ENCODE measurements at regions not wholly inside any gene's neighbourhood (a gene's known extent, or its start where the extent isn't known, plus 50 kb on each side); places are given as distances from the start of the nearest gene placed in this dataset.

- dilution Hi-C loops (cut with HindIII; ENCODE audit: low sequenced_read_pairs, unreplicated experiment), result no loop called here
These were observed 134.1 kb upstream of the SLC10A2 start for GRCh38 chr13:103200118-103200885.

More at GRCh38 chr13:103200118-103200885, 134.1 kb upstream of the SLC10A2 start:
- H3K9ac ChIP-seq (ENCODE audit: low read depth, low read length), result no peak overlapping the region
- CTCF ChIA-PET, result no interaction called here
- H2BK15ac ChIP-seq (ENCODE audit: low read depth, low read length), result no peak overlapping the region
- no peak for TF ChIP-seq CEBPB (IDR thresholded peaks at IDR 0.05; ENCODE audit: low read depth, low read length)
- no peak for TF ChIP-seq MAZ (IDR thresholded peaks at IDR 0.05; ENCODE audit: borderline replicate concordance, low read depth, low read length)
- H3K27me3 ChIP-seq (ENCODE audit: control insufficient read depth, insufficient read depth, low read length), result no peaks in the 10 kb centered on the region
- intact Hi-C loops (cut with micrococcal nuclease) (no loop called here), in situ Hi-C loops (cut with MboI; ENCODE audit: low sequenced_read_pairs) (no loop called here)
- no peak overlapping the region for H3K18ac ChIP-seq (ENCODE audit: low read depth, low read length)
- no peak overlapping the region for H3K23ac ChIP-seq (ENCODE audit: low read depth, low read length)
- H3K56ac ChIP-seq (ENCODE audit: extremely low read depth, insufficient read depth, low read length), result no peak overlapping the region
- H2BK20ac ChIP-seq (ENCODE audit: low read depth, low read length), result no peak overlapping the region
- ATAC-seq (ENCODE audit: low read depth) (no peak), DNase-seq (no peak)
- H3K4me1 ChIP-seq (ENCODE audit: control insufficient read depth, insufficient read depth, low read length), result no peaks in the 10 kb centered on the region
- H2AFZ ChIP-seq (replicated peaks; ENCODE audit: low read length, poor library complexity), result no peak overlapping the region
- BruUV-seq (replicated peaks), result no TSS peak
- no peak overlapping the region for H3K4me2 ChIP-seq (ENCODE audit: low read depth, low read length)
- H3K79me1 ChIP-seq (ENCODE audit: low read depth in 1 of 2, low read length in 2 of 2), result no peaks in the 10 kb centered on the region
- no peak overlapping the region for H3K14ac ChIP-seq (replicated peaks; ENCODE audit: low read depth, low read length)
- no peak overlapping the region for H3K4ac ChIP-seq (ENCODE audit: low read depth, low read length)
- POLR2A ChIA-PET (ENCODE audit: unreplicated experiment), result no interaction called here
- H2AK5ac ChIP-seq (ENCODE audit: low read depth, low read length), result no peak overlapping the region
- no peak overlapping the region for H2BK120ac ChIP-seq (ENCODE audit: low read depth, low read length)
- no peaks in the 10 kb centered on the region for H3K36me3 ChIP-seq (ENCODE audit: control insufficient read depth, insufficient read depth, low read length)
- H4K20me1 ChIP-seq (ENCODE audit: insufficient read depth, low read length), result no peaks in the 10 kb centered on the region
- peaks cover 11% of the 10 kb centered on the region for H3K9me3 ChIP-seq (ENCODE audit: control insufficient read depth, insufficient read depth, low read length)
- WGBS, 2 experiments (ENCODE audit: extremely low coverage in 2 of 2, insufficient read length in 1 of 2), result no CpG with 5 or more reads among the region's 1 CpG
- H2AK9ac ChIP-seq (replicated peaks; ENCODE audit: low read depth, low read length, poor library complexity), result no peak overlapping the region
- no peaks in the 10 kb centered on the region for H3K9me1 ChIP-seq (ENCODE audit: insufficient read depth, low read length)
- no peak overlapping the region for H3K4me3 ChIP-seq (ENCODE audit: insufficient read depth, low read depth, low read length)
- no peak overlapping the region for H4K91ac ChIP-seq (ENCODE audit: insufficient read depth, low read depth, low read length)
- H4K8ac ChIP-seq (ENCODE audit: low read depth in 2 of 2, low read length in 2 of 2), result no peak overlapping the region
- H3K27ac ChIP-seq (ENCODE audit: insufficient read depth, low read length), result no peak overlapping the region
- no peak overlapping the region for H2BK5ac ChIP-seq (ENCODE audit: low read depth, low read length, poor library complexity, severe bottlenecking)
- no peak overlapping the region for H4K5ac ChIP-seq (ENCODE audit: low read depth, low read length)

All from IMR-90 (cell line).